ENCODE measurements at regions not wholly inside any gene's neighbourhood (a gene's known extent, or its start where the extent isn't known, plus 50 kb on each side); places are given as distances from the start of the nearest gene placed in this dataset.
"Not testable (repeated sequence)": the region's sequence is repeated elsewhere in the genome, so short reads cannot be mapped to it uniquely, and the experiment has no call there.

DNA sequence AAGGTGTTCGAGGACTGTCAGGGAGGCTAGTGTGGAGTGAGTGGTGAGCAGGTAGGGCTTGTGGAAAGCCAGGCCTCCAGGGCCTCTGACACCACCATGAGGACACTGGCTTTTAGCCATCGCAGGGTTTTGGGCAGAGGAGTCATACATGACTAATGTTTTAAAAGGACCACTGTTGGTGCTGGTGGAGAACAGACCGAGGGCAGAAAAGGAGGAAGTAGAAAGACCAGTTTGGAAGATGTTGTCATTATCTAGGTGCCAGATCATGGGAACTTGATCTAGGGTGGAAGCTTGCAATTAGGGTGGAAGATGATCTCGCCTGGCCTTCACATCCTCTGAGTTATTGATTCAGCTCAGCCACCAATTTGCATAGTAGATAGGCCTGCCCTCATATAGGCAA, 144.2 kb downstream of the C12orf75 start:
- POLR2A ChIA-PET = no interaction called here
- CTCF ChIA-PET = interaction anchor here (0.9 to 1.2 kb wide), 2 partner anchors 11 to 54 kb away, joined by 3 to 4 read pairs; no protein-coding TSS in a partner anchor
- H3K36me3 ChIP-seq (ENCODE audit: control insufficient read depth, insufficient read depth, low read length) = no peaks in the 10 kb centered on the region
- no peak overlapping the region for H3K4me3 ChIP-seq (ENCODE audit: low read depth, low read length)
- no peak for DNase-seq (ENCODE audit: low read depth)
- TF ChIP-seq, protein P1, sequence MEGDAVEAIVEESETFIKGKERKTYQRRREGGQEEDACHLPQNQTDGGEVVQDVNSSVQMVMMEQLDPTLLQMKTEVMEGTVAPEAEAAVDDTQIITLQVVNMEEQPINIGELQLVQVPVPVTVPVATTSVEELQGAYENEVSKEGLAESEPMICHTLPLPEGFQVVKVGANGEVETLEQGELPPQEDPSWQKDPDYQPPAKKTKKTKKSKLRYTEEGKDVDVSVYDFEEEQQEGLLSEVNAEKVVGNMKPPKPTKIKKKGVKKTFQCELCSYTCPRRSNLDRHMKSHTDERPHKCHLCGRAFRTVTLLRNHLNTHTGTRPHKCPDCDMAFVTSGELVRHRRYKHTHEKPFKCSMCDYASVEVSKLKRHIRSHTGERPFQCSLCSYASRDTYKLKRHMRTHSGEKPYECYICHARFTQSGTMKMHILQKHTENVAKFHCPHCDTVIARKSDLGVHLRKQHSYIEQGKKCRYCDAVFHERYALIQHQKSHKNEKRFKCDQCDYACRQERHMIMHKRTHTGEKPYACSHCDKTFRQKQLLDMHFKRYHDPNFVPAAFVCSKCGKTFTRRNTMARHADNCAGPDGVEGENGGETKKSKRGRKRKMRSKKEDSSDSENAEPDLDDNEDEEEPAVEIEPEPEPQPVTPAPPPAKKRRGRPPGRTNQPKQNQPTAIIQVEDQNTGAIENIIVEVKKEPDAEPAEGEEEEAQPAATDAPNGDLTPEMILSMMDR (IDR thresholded peaks at IDR 0.05; ENCODE audit: insufficient read depth, low read depth, low read length) = no peak
- no peaks in the 10 kb centered on the region for H3K27me3 ChIP-seq (ENCODE audit: control insufficient read depth, insufficient read depth, low read length)

DNA sequence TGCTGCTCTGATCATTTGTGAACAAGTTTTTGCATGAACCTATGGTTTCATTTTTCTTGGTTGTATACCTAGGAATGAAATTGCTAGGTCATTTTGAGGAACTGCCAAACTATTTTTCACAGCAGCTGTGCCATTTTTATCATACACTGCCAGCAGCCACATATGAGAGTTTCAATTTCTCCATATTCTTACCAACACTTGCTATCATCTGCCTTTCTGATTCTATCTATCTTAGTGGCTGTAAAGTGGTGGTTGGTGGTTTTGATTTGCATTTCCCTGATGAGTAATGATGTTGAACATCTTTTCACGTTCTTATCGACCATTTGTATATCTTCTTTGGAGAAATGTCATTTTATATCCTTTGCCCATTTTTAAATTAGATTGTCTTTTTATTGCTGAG, 146.1 kb downstream of the C12orf75 start:
- TF ChIP-seq, protein P1 (IDR thresholded peaks at IDR 0.05; ENCODE audit: insufficient read depth, low read depth, low read length) = no peak
- ChIA-PET CTCF (no interaction called here), POLR2A (no interaction called here)

DNA sequence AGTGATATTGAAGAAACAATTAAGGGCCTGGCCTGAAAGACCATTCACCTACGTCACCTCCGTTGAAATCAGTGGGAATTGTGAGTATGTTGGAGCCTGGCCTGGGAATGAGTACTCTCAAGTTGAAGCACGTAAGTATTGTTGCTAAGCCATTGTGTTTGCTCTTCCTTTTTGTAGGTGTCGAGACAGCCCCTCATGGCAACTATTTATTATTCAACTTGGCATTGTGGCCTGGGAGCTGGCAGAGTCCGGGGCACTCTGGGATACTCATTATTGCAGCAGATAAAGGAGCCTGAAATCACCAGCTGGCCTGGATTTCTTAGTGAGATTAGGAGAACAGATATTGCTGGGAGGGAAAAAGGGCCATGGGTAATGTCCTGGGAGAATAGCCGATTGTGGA, 147.4 kb downstream of the C12orf75 start:
- Histone ChIP-seq H3K27me3 (ENCODE audit: control insufficient read depth, insufficient read depth, low read length) (no peaks in the 10 kb centered on the region), H3K4me3 (ENCODE audit: low read depth, low read length) (no peak overlapping the region), H3K36me3 (ENCODE audit: control insufficient read depth, insufficient read depth, low read length) (no peaks in the 10 kb centered on the region)
- CTCF ChIA-PET = no interaction called here
- POLR2A ChIA-PET = interaction anchor here (0.5 kb wide), 1 partner anchor 17 kb away, joined by 9 read pairs; no protein-coding TSS in a partner anchor
- DNase-seq (ENCODE audit: low read depth) = no peak
- TF ChIP-seq, protein P1 (IDR thresholded peaks at IDR 0.05; ENCODE audit: insufficient read depth, low read depth, low read length) = no peak

More for the DNA sequence above, 146.1 kb downstream of the C12orf75 start:
- no peaks in the 10 kb centered on the region for H3K36me3 ChIP-seq (ENCODE audit: control insufficient read depth, insufficient read depth, low read length)
- no peak overlapping the region for H3K4me3 ChIP-seq (ENCODE audit: low read depth, low read length)
- no peak for DNase-seq (ENCODE audit: low read depth)
- H3K27me3 ChIP-seq (ENCODE audit: control insufficient read depth, insufficient read depth, low read length) = no peaks in the 10 kb centered on the region

DNA sequence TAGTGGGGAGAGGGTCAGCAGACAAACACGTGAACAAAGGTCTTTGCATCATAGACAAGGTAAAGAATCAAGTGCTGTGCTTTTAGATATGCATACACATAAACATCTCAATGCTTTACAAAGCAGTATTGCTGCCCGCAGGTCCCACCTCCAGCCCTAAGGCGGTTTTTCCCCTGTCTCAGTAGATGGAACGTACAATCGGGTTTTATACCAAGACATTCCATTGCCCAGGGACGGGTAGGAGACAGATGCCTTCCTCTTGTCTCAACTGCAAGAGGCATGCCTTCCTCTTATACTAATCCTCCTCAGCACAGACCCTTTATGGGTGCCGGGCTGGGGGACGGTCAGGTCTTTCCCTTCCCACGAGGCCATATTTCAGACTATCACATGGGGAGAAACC, 148.3 kb downstream of the C12orf75 start:
- POLR2A ChIA-PET; H3K4me3 ChIP-seq (ENCODE audit: low read depth, low read length); DNase-seq (ENCODE audit: low read depth); H3K27me3 ChIP-seq (ENCODE audit: control insufficient read depth, insufficient read depth, low read length); H3K36me3 ChIP-seq (ENCODE audit: control insufficient read depth, insufficient read depth, low read length): not testable (repeated sequence)
- CTCF ChIA-PET = interaction anchor here (1.5 to 2.0 kb wide), 2 partner anchors 11 to 13 kb away, joined by 4 to 7 read pairs; no protein-coding TSS in a partner anchor

DNA sequence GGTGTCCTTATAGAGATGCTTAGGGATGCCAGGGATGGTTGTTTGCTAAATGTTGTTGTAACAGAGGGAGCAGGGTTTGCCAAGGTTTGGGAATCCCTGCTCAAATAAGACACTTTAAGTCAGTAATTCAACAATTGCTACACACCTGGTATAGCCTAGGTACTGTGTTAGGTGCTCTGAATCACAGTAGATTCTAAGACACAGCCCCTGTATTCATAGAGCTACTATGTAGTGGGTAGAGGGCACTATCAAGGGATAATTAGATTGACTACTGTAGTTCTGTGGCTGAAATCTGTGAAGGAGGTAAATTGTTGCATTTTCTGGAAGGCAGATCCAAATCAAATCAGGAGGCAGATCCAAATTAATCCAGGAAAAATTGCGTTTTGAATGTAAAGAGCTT, 149.2 kb downstream of the C12orf75 start:
- no peak overlapping the region for H3K4me3 ChIP-seq (ENCODE audit: low read depth, low read length)
- no peak for DNase-seq (ENCODE audit: low read depth)
- TF ChIP-seq, protein P1 (IDR thresholded peaks at IDR 0.05; ENCODE audit: insufficient read depth, low read depth, low read length) = no peak
- no peaks in the 10 kb centered on the region for H3K27me3 ChIP-seq (ENCODE audit: control insufficient read depth, insufficient read depth, low read length)
- no peaks in the 10 kb centered on the region for H3K36me3 ChIP-seq (ENCODE audit: control insufficient read depth, insufficient read depth, low read length)
- POLR2A ChIA-PET = interaction anchor here (0.6 kb wide), 1 partner anchor 11 kb away, joined by 4 read pairs; no protein-coding TSS in a partner anchor
- CTCF ChIA-PET = interaction anchor here (1.1 to 2.0 kb wide), 3 partner anchors 12 to 670 kb away, joined by 4 to 7 read pairs (median 5); no protein-coding TSS in a partner anchor

DNA sequence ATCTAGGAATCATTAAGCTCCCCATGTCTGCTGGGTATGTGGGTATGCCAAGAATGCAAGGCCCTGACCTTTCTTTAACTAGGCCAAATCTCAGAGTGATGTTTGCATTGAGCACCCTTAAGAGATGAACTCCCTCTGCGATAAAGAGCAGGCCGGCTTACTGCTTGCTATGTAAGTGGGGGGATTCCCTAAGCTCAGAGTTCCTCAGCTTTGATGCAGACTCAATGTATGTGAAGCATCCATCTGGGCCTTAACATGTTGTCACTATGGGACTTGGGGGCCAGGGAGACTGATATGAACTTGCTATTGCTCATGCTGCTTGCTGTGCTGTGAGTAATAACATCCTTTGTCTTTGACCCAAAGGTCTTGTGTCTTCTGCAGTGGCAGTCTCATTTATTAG, 149.7 kb downstream of the C12orf75 start:
- POLR2A ChIA-PET = interaction anchor here (0.6 kb wide), 1 partner anchor 10 kb away, joined by 4 read pairs; no protein-coding TSS in a partner anchor
- TF ChIP-seq, protein P1 (IDR thresholded peaks at IDR 0.05; ENCODE audit: insufficient read depth, low read depth, low read length) = no peak
- no peak for DNase-seq (ENCODE audit: low read depth)
- Histone ChIP-seq H3K4me3 (ENCODE audit: low read depth, low read length) (no peak overlapping the region), H3K27me3 (ENCODE audit: control insufficient read depth, insufficient read depth, low read length) (no peaks in the 10 kb centered on the region), H3K36me3 (ENCODE audit: control insufficient read depth, insufficient read depth, low read length) (no peaks in the 10 kb centered on the region)
- CTCF ChIA-PET = interaction anchor here (1.1 to 2.0 kb wide), 3 partner anchors 12 to 669 kb away, joined by 4 to 7 read pairs (median 5); no protein-coding TSS in a partner anchor
